ENCODE measurements at regions not wholly inside any gene's neighbourhood (a gene's known extent, or its start where the extent isn't known, plus 50 kb on each side); places are given as distances from the start of the nearest gene placed in this dataset.

GRCh38 chr17:71237903-71238538 is 882.8 kb upstream of the SOX9 start:
- DNase-seq: no peak

- DNase-seq: no peak
Observed at GRCh38 chr17:71247441-71248015, 873.3 kb upstream of the SOX9 start.

- no peak for DNase-seq
Observed at GRCh38 chr17:71251276-71251675, 869.5 kb upstream of the SOX9 start.

GRCh38 chr17:71251951-71252350 is 868.9 kb upstream of the SOX9 start:
- DNase-seq: no peak

GRCh38 chr17:71252436-71252835 is 868.4 kb upstream of the SOX9 start:
- DNase-seq: no peak

GRCh38 chr17:71257096-71257495 is 863.7 kb upstream of the SOX9 start:
- DNase-seq: no peak

GRCh38 chr17:71260366-71260940 is 860.4 kb upstream of the SOX9 start:
- no peak for DNase-seq

- no peak for DNase-seq
Observed at GRCh38 chr17:71262586-71262985, 858.2 kb upstream of the SOX9 start.

GRCh38 chr17:71267668-71268067 is 853.2 kb upstream of the SOX9 start:
- DNase-seq: no peak

- no peak for DNase-seq
Observed at GRCh38 chr17:71269201-71269600, 851.6 kb upstream of the SOX9 start.

GRCh38 chr17:71273441-71273840 is 847.4 kb upstream of the SOX9 start:
- no peak for DNase-seq

GRCh38 chr17:71276079-71276478 is 844.7 kb upstream of the SOX9 start:
- no peak for DNase-seq

- no peak for DNase-seq
Observed at GRCh38 chr17:71283486-71283885, 837.3 kb upstream of the SOX9 start.

GRCh38 chr17:71284032-71284755 is 836.6 kb upstream of the SOX9 start:
- DNase-seq: no peak

GRCh38 chr17:71286625-71287024 is 834.2 kb upstream of the SOX9 start:
- no peak for DNase-seq

- no peak for DNase-seq
Observed at GRCh38 chr17:71287071-71287823, 833.6 kb upstream of the SOX9 start.

GRCh38 chr17:71292006-71292405 is 828.8 kb upstream of the SOX9 start:
- no peak for DNase-seq

- no peak for DNase-seq
Observed at GRCh38 chr17:71296005-71296404, 824.8 kb upstream of the SOX9 start.

GRCh38 chr17:71301063-71301462 is 819.8 kb upstream of the SOX9 start:
- no peak for DNase-seq

- DNase-seq: no peak
Observed at GRCh38 chr17:71302721-71303549, 817.9 kb upstream of the SOX9 start.

GRCh38 chr17:71304498-71305158 is 816.2 kb upstream of the SOX9 start:
- no peak for DNase-seq

GRCh38 chr17:71313866-71314265 is 807.0 kb upstream of the SOX9 start:
- no peak for DNase-seq

Data from activated T-cell treated with anti-CD3 and anti-CD28 coated beads, Interleukin-2, amount 50 U/mL, for 48 hours (primary cell).